Esophagus muscularis mucosa (tissue), 4 donors: ENCODE measurements at regions not wholly inside any gene's neighbourhood (a gene's known extent, or its start where the extent isn't known, plus 50 kb on each side); places are given as distances from the start of the nearest gene placed in this dataset.

ENCODE experiments used
- EP300 ChIP-seq: sonication (generic); formaldehyde crosslinking; IDR thresholded peaks from one replicate; pipeline ENCODE4 v1.6.1; 2017; ENCODE audit warnings: antibody characterized with exemption
- POLR2A ChIP-seq: fragments of 450-650 bp; IDR thresholded peaks from one replicate; pipeline ENCODE4 v1.6.1; 2017; ENCODE audit warnings: antibody characterized with exemption, moderate library complexity, mild to moderate bottlenecking, low read depth
- POLR2AphosphoS5 ChIP-seq, 2 donors: sonication (generic); formaldehyde crosslinking; IDR thresholded peaks; one replicate each; pipeline ENCODE4 v1.6.1; 2017; ENCODE audit warnings: antibody characterized with exemption in 2 of 2
- TF ChIP-seq, protein P1 (sequence below), 3 experiments: fragments of 200-600 bp in 2 of 3; fragments of 450-650 bp in 1 of 3; sonication (generic) in 2 of 3; IDR thresholded peaks; one replicate each; pipeline ENCODE4 v1.5.1; 2017 to 2019; ENCODE audit warnings: antibody characterized with exemption in 3 of 3, mild to moderate bottlenecking in 2 of 3, moderate library complexity in 1 of 3

DNA sequence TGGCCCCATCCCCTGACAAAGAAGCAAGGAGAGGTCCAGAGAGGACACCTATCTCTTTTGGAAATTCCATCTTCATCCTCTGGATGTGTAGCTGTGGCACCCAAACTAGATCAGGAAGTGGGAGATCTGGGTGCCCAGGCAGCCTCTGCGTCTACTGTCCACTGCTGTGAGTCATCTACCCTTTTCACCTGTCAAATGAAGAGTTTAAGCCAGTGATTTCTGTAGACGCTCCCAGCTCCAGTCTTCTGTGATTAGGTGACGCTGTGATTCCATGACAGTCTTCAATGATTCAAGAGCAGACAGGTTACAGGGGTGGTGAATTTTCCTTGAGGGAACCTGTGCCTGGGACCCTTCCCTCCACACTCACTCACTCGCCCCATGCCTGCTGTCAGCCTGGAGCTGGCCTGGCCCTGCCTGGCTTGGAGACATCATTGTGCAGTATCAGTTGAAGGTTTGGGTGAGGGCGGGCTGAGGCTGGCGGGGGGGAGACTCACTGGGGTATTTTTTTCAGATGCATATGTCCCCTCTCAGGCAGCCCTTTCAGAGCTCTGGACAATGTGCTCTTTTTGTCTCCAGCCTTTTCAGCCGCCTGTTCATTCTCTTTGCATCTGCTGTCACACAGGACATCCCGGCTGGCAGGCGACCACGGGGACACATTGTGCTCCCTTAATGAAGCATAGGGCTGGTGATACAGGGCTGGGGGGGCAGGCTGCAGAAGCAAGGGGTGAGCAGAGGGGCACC is 56.8 kb upstream of the PARP11 start:
- TF ChIP-seq EP300 (no peak), POLR2AphosphoS5 (IDR thresholded peaks at IDR 0.05) (no peak), POLR2A (no peak)
- TF ChIP-seq, protein P1, sequence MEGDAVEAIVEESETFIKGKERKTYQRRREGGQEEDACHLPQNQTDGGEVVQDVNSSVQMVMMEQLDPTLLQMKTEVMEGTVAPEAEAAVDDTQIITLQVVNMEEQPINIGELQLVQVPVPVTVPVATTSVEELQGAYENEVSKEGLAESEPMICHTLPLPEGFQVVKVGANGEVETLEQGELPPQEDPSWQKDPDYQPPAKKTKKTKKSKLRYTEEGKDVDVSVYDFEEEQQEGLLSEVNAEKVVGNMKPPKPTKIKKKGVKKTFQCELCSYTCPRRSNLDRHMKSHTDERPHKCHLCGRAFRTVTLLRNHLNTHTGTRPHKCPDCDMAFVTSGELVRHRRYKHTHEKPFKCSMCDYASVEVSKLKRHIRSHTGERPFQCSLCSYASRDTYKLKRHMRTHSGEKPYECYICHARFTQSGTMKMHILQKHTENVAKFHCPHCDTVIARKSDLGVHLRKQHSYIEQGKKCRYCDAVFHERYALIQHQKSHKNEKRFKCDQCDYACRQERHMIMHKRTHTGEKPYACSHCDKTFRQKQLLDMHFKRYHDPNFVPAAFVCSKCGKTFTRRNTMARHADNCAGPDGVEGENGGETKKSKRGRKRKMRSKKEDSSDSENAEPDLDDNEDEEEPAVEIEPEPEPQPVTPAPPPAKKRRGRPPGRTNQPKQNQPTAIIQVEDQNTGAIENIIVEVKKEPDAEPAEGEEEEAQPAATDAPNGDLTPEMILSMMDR (IDR thresholded peaks at IDR 0.05): no peak
